ENCODE measurements at regions not wholly inside any gene's neighbourhood (a gene's known extent, or its start where the extent isn't known, plus 50 kb on each side); places are given as distances from the start of the nearest gene placed in this dataset.

- Mint-ChIP-seq H3K4me3 (no peak overlapping the region), H3K4me1 (no peaks in the 10 kb centered on the region), H3K9me3 (peaks cover 0 to 4% (median 0%) of the 10 kb centered on the region in 7 donors), H3K27me3 (ENCODE audit: low read depth in 3 of 3) (peaks cover 0 to 3% (median 2%) of the 10 kb centered on the region in 3 donors), H3K27ac (no peak overlapping the region), H3K36me3 (no peaks in the 10 kb centered on the region)
- Histone ChIP-seq H3K27me3 (ENCODE audit: control insufficient read depth in 2 of 2, insufficient read depth in 2 of 2, low read length in 2 of 2) (no peaks in the 10 kb centered on the region), H3K4me3 (replicated peaks in 1 of 3; ENCODE audit: low read depth in 2 of 3, low read length in 3 of 3) (no peak overlapping the region), H3K4me2 (replicated peaks; ENCODE audit: extremely low read depth, low read length, poor library complexity, severe bottlenecking) (no peak overlapping the region), H3K9me3 (replicated peaks in 1 of 2; ENCODE audit: control insufficient read depth in 1 of 2, insufficient read depth in 1 of 2, low read length in 2 of 2) (no peaks in the 10 kb centered on the region), H2AFZ (ENCODE audit: insufficient read depth, low read depth, low read length, poor library complexity, severe bottlenecking) (no peak overlapping the region), H3K4me1 (ENCODE audit: control insufficient read depth in 1 of 2, insufficient read depth in 2 of 2, low read length in 2 of 2) (no peaks in the 10 kb centered on the region), H3K36me3 (replicated peaks in 1 of 2; ENCODE audit: control insufficient read depth in 1 of 2, insufficient read depth in 2 of 2, low read length in 2 of 2) (no peaks in the 10 kb centered on the region), H3K27ac (ENCODE audit: low read depth in 1 of 2, low read length in 2 of 2) (no peak overlapping the region), H3K9ac (ENCODE audit: insufficient read depth, low read length, poor library complexity, severe bottlenecking) (no peak overlapping the region), H4K20me1 (ENCODE audit: insufficient read depth, low read length) (no peaks in the 10 kb centered on the region), H3K79me2 (ENCODE audit: insufficient read depth, low read length) (no peaks in the 10 kb centered on the region)
- intact Hi-C loops (cut with micrococcal nuclease): no loop called here
- no CpG with 5 or more reads among the region's 1 CpG for WGBS (ENCODE audit: insufficient coverage)
- DNase-seq: no peak
- no peak for TF ChIP-seq CTCF (IDR thresholded peaks at IDR 0.05)
Measured at GRCh38 chrX:23578079-23578478, 89.2 kb upstream of the PRDX4 start.

GRCh38 chrX:23589496-23589895 is 77.8 kb upstream of the PRDX4 start:
- no peak overlapping the region for H3K27ac ChIP-seq (ENCODE audit: low read depth in 1 of 2, low read length in 2 of 2)
- intact Hi-C loops (cut with micrococcal nuclease): no loop called here
- Mint-ChIP-seq H3K36me3 (no peaks in the 10 kb centered on the region), H3K9me3 (peaks cover 0 to 8% (median 2%) of the 10 kb centered on the region in 7 donors), H3K27ac (no peak overlapping the region), H3K27me3 (ENCODE audit: low read depth in 3 of 3) (peaks cover 0 to 9% (median 2%) of the 10 kb centered on the region in 3 donors), H3K4me1 (no peaks in the 10 kb centered on the region), H3K4me3 (no peak overlapping the region)
- H3K4me1 ChIP-seq (ENCODE audit: control insufficient read depth in 1 of 2, insufficient read depth in 2 of 2, low read length in 2 of 2): no peaks in the 10 kb centered on the region
- H2AFZ ChIP-seq (ENCODE audit: insufficient read depth, low read depth, low read length, poor library complexity, severe bottlenecking): no peak overlapping the region
- no peak overlapping the region for H3K4me3 ChIP-seq (replicated peaks in 1 of 3; ENCODE audit: low read depth in 2 of 3, low read length in 3 of 3)
- no peaks in the 10 kb centered on the region for H3K36me3 ChIP-seq (replicated peaks in 1 of 2; ENCODE audit: control insufficient read depth in 1 of 2, insufficient read depth in 2 of 2, low read length in 2 of 2)
- H3K9me3 ChIP-seq (replicated peaks in 1 of 2; ENCODE audit: control insufficient read depth in 1 of 2, insufficient read depth in 1 of 2, low read length in 2 of 2): no peaks in the 10 kb centered on the region
- H3K4me2 ChIP-seq (replicated peaks; ENCODE audit: extremely low read depth, low read length, poor library complexity, severe bottlenecking): no peak overlapping the region
- no CpG with 5 or more reads among the region's 4 CpGs for WGBS (ENCODE audit: insufficient coverage)
- TF ChIP-seq CTCF (IDR thresholded peaks at IDR 0.05): no peak
- no peaks in the 10 kb centered on the region for H3K27me3 ChIP-seq (ENCODE audit: control insufficient read depth in 2 of 2, insufficient read depth in 2 of 2, low read length in 2 of 2)
- no peak for DNase-seq
- no peak overlapping the region for H3K9ac ChIP-seq (ENCODE audit: insufficient read depth, low read length, poor library complexity, severe bottlenecking)
- H3K79me2 ChIP-seq (ENCODE audit: insufficient read depth, low read length): no peaks in the 10 kb centered on the region
- H4K20me1 ChIP-seq (ENCODE audit: insufficient read depth, low read length): no peaks in the 10 kb centered on the region
